HCT116 (cell line): ENCODE measurements at regions not wholly inside any gene's neighbourhood (a gene's known extent, or its start where the extent isn't known, plus 50 kb on each side); places are given as distances from the start of the nearest gene placed in this dataset.
A peak's percentile ranks its signal among the peaks of the same experiment; 100 is the strongest.
"Not testable (repeated sequence)": the region's sequence is repeated elsewhere in the genome, so short reads cannot be mapped to it uniquely, and the experiment has no call there.

ENCODE experiments used
- ATAC-seq: fragments of 200-7000 bp; cut with Tn5 transposase; 2 replicates; pipeline ENCODE4 v1.9.1; 2020; ENCODE audit warnings: mild to moderate bottlenecking, moderate library complexity
- BruUV-seq: library from RNA; stranded (reverse); fragments of 400-500 nt; replicated peaks from 2 replicates; lab custom pipeline; 2021; lab: Mats Ljungman, UMichigan
- CTCF ChIA-PET: fragments of 300-600 bp; sonication (Branson Sonifier 250); formaldehyde crosslinking; loops from one replicate; lab custom pipeline; 2021; ENCODE audit warnings: antibody characterized with exemption; lab: Charles Lee
- POLR2A ChIA-PET: fragments of 300-600, 350-600 bp; sonication (Branson Sonifier 250); formaldehyde crosslinking; loops from one replicate; lab custom pipeline; 2021; ENCODE audit warnings: antibody characterized with exemption; lab: Charles Lee
- RAD21 ChIA-PET, 2 experiments: fragments of 300-600 bp; sonication (Branson Sonifier 250); formaldehyde crosslinking; loops; one replicate each; lab custom pipeline; 2023; ENCODE audit warnings: low total read pairs in 2 of 2; ENCODE audit not compliant: uncharacterized antibody in 2 of 2, unreplicated experiment in 2 of 2, low non-redundant PET in 1 of 2; lab: Charles Lee
- DNase-seq: peaks from one replicate; pipeline ENCODE4 v3.0.0-alpha.2; 2010; ENCODE audit warnings: low read depth, low spot score
- H2AFZ ChIP-seq: fragments of 200-600 bp; shearing (Covaris generic), sonication (generic); 2 replicates; pipeline ENCODE4 v1.6.1; 2017; ENCODE audit warnings: low read depth, mixed run types, mixed read lengths, antibody characterized with exemption, low read length; ENCODE audit not compliant: poor library complexity, severe bottlenecking
- H3K27ac ChIP-seq: 2 replicates; pipeline ENCODE4 v1.5.1; 2012; ENCODE audit warnings: low read depth, low read length
- H3K27me3 ChIP-seq: fragments of 200-600 bp; sonication (generic); 2 replicates; pipeline ENCODE4 v1.6.1; 2016; ENCODE audit warnings: mixed run types, low read length, mixed read lengths; ENCODE audit not compliant: insufficient read depth
- H3K36me3 ChIP-seq, 2 experiments: fragments of 200-500 bp in 1 of 2; fragments of 200-600 bp in 1 of 2; sonication (Bioruptor generic) in 1 of 2; sonication (generic) in 1 of 2; 2 replicates each; pipeline versions ENCODE4 v1.5.1 to v1.6.1; 2014 to 2016; ENCODE audit warnings: low read length in 2 of 2, inconsistent platforms in 1 of 2, mixed read lengths in 1 of 2, mixed run types in 1 of 2; ENCODE audit not compliant: insufficient read depth in 2 of 2, control insufficient read depth in 1 of 2
- H3K4me1 ChIP-seq, 2 experiments: fragments of 200-600 bp in 1 of 2; sonication (generic) in 1 of 2; 2 replicates each; pipeline versions ENCODE4 v1.5.1 to v1.6.1; 2012 to 2017; ENCODE audit warnings: low read length in 2 of 2, inconsistent platforms in 1 of 2, mild to moderate bottlenecking in 1 of 2, mixed read lengths in 1 of 2, mixed run types in 1 of 2, moderate library complexity in 1 of 2; ENCODE audit not compliant: insufficient read depth in 2 of 2, control insufficient read depth in 1 of 2
- H3K4me2 ChIP-seq: fragments of 200-600 bp; sonication (generic); 2 replicates; pipeline ENCODE4 v1.6.1; 2017; ENCODE audit warnings: mixed run types, low read length, mixed read lengths
- H3K4me3 ChIP-seq, 2 experiments: fragments of 200-600 bp in 1 of 2; sonication (generic) in 1 of 2; replicated peaks in 1 of 2; 2 replicates each; pipeline ENCODE4 v1.5.1; 2011 to 2016; ENCODE audit warnings: low read length in 2 of 2, control low read depth in 1 of 2, low read depth in 1 of 2, mild to moderate bottlenecking in 1 of 2, mixed read lengths in 1 of 2, mixed run types in 1 of 2
- H3K79me2 ChIP-seq: fragments of 200-600 bp; sonication (generic); 2 replicates; pipeline ENCODE4 v1.6.1; 2017; ENCODE audit warnings: mild to moderate bottlenecking, mixed run types, low read length, moderate library complexity, mixed read lengths; ENCODE audit not compliant: insufficient read depth
- H3K9ac ChIP-seq: fragments of 200-600 bp; sonication (generic); 2 replicates; pipeline ENCODE4 v1.6.1; 2016; ENCODE audit warnings: low read length, mixed read lengths
- H3K9me2 ChIP-seq: fragments of 200-600 bp; sonication (generic), shearing (Covaris generic); 2 replicates; pipeline ENCODE4 v1.6.1; 2017; ENCODE audit warnings: mixed run types, mild to moderate bottlenecking, moderate library complexity; ENCODE audit not compliant: insufficient read depth
- H3K9me3 ChIP-seq, 2 experiments: fragments of 200-500 bp in 1 of 2; fragments of 200-600 bp in 1 of 2; sonication (Bioruptor generic) in 1 of 2; sonication (generic) in 1 of 2; 2 replicates each; pipeline ENCODE4 v1.6.1; 2014 to 2017; ENCODE audit warnings: low read length in 2 of 2, mixed read lengths in 2 of 2, inconsistent platforms in 1 of 2, low read depth in 1 of 2, mild to moderate bottlenecking in 1 of 2, mixed run types in 1 of 2, moderate library complexity in 1 of 2; ENCODE audit not compliant: control insufficient read depth in 1 of 2, insufficient read depth in 1 of 2
- H4K20me1 ChIP-seq: fragments of 200-600 bp; sonication (generic), shearing (Covaris generic); 2 replicates; pipeline ENCODE4 v1.6.1; 2017; ENCODE audit warnings: mixed run types, mild to moderate bottlenecking, moderate library complexity; ENCODE audit not compliant: insufficient read depth
- CEBPB ChIP-seq: IDR thresholded peaks from 2 replicates; pipeline ENCODE4 v1.6.1; 2012; ENCODE audit warnings: low read depth
- ELF1 ChIP-seq: IDR thresholded peaks from 2 replicates; pipeline ENCODE4 v1.6.1; 2012; ENCODE audit warnings: low read depth, borderline replicate concordance
- EZH2 ChIP-seq: fragments of 200-600 bp; sonication (generic); IDR thresholded peaks from 2 replicates; pipeline ENCODE4 v1.6.1; 2017; ENCODE audit warnings: antibody characterized with exemption, mixed run types
- EZH2phosphoT487 ChIP-seq: fragments of 200-600 bp; IDR thresholded peaks from 2 replicates; pipeline ENCODE4 v1.6.1; 2018; ENCODE audit warnings: antibody characterized with exemption, borderline replicate concordance
- POLR2A ChIP-seq: IDR thresholded peaks from 2 replicates; pipeline ENCODE4 v1.7.0; 2011; ENCODE audit warnings: borderline replicate concordance; ENCODE audit not compliant: insufficient read depth, insufficient read length; ENCODE audit errors: extremely low read depth
- RAD21 ChIP-seq: IDR thresholded peaks from 2 replicates; pipeline ENCODE4 v1.6.1; 2012; ENCODE audit warnings: low read depth, mild to moderate bottlenecking
- ZNF274 ChIP-seq: fragments of 200-500 bp; sonication (Bioruptor generic); IDR thresholded peaks from 2 replicates; pipeline ENCODE4 v1.6.1; 2014; ENCODE audit warnings: mild to moderate bottlenecking, low read depth, low read length, inconsistent platforms
- intact Hi-C: fragments of 100-400 bp; cut with micrococcal nuclease; formaldehyde crosslinking; loops from 2 replicates; pipeline ENCODE4 v1.10.0; 2022
- TF ChIP-seq, protein P1 (sequence below), 3 experiments: fragments of 200-600 bp in 1 of 3; sonication (generic) in 1 of 3; IDR thresholded peaks in 2 of 3; conservative IDR thresholded peaks in 1 of 3; 2 replicates each; pipeline ENCODE4 v1.5.1; 2012 to 2017; ENCODE audit warnings: low read depth in 2 of 3, low read length in 2 of 3, antibody characterized with exemption in 1 of 3, borderline replicate concordance in 1 of 3, control low read depth in 1 of 3, mild to moderate bottlenecking in 1 of 3, mixed read lengths in 1 of 3, mixed run types in 1 of 3, moderate library complexity in 1 of 3; ENCODE audit not compliant: insufficient read depth in 1 of 3
- TF ChIP-seq, protein P2 (sequence below): IDR thresholded peaks from 2 replicates; pipeline ENCODE4 v1.6.1; 2012; ENCODE audit warnings: low read depth

DNA sequence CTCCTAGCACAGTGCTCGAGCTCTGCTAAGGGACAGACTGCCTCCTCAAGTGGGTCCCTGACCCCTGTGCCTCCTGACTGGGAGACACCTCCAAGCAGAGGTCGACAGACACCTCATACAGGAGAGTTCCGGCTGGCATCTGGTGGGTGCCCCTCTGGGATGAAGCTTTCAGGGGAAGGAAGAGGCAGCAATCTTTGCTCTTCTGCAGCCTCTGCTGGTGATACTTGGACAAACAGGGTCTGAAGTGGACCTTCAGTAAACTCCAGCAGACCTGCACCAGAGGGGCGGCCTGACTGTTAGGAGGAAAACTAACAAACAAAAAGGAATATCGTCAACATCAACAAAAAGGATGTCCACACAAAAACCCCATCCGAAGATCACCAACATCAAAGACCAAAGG, 60.6 kb upstream of the DCN start:
- H3K9ac ChIP-seq, H3K79me2 ChIP-seq, H3K9me3 ChIP-seq, BruUV-seq, H2AFZ ChIP-seq, DNase-seq, H3K27me3 ChIP-seq, H3K4me2 ChIP-seq, RAD21 ChIA-PET, H4K20me1 ChIP-seq, H3K4me1 ChIP-seq, H3K4me3 ChIP-seq, H3K36me3 ChIP-seq, intact Hi-C loops, H3K27ac ChIP-seq, POLR2A ChIA-PET, H3K9me2 ChIP-seq, CTCF ChIA-PET: not testable (repeated sequence)
- peak; percentile 35; the same call in 1 of the 2 replicates for TF ChIP-seq RAD21
- TF ChIP-seq, protein P1, sequence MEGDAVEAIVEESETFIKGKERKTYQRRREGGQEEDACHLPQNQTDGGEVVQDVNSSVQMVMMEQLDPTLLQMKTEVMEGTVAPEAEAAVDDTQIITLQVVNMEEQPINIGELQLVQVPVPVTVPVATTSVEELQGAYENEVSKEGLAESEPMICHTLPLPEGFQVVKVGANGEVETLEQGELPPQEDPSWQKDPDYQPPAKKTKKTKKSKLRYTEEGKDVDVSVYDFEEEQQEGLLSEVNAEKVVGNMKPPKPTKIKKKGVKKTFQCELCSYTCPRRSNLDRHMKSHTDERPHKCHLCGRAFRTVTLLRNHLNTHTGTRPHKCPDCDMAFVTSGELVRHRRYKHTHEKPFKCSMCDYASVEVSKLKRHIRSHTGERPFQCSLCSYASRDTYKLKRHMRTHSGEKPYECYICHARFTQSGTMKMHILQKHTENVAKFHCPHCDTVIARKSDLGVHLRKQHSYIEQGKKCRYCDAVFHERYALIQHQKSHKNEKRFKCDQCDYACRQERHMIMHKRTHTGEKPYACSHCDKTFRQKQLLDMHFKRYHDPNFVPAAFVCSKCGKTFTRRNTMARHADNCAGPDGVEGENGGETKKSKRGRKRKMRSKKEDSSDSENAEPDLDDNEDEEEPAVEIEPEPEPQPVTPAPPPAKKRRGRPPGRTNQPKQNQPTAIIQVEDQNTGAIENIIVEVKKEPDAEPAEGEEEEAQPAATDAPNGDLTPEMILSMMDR (IDR thresholded peaks at IDR 0.05 in 2 of 3, conservative IDR thresholded peaks at IDR 0.05 in 1 of 3; ENCODE audit: borderline replicate concordance in 1 of 3, insufficient read depth in 1 of 3, low read depth in 2 of 3, low read length in 2 of 3) = peak in 2 of 3 experiments; percentile 13 to 26; a peak in 1 of 6 replicates
- ATAC-seq = 0 out of 2 replicates have a peak, but pooled peaks have one; percentile 46

GRCh38 chr12:91241756-91242155, 59.1 kb upstream of the DCN start:
- TF ChIP-seq, protein P2, sequence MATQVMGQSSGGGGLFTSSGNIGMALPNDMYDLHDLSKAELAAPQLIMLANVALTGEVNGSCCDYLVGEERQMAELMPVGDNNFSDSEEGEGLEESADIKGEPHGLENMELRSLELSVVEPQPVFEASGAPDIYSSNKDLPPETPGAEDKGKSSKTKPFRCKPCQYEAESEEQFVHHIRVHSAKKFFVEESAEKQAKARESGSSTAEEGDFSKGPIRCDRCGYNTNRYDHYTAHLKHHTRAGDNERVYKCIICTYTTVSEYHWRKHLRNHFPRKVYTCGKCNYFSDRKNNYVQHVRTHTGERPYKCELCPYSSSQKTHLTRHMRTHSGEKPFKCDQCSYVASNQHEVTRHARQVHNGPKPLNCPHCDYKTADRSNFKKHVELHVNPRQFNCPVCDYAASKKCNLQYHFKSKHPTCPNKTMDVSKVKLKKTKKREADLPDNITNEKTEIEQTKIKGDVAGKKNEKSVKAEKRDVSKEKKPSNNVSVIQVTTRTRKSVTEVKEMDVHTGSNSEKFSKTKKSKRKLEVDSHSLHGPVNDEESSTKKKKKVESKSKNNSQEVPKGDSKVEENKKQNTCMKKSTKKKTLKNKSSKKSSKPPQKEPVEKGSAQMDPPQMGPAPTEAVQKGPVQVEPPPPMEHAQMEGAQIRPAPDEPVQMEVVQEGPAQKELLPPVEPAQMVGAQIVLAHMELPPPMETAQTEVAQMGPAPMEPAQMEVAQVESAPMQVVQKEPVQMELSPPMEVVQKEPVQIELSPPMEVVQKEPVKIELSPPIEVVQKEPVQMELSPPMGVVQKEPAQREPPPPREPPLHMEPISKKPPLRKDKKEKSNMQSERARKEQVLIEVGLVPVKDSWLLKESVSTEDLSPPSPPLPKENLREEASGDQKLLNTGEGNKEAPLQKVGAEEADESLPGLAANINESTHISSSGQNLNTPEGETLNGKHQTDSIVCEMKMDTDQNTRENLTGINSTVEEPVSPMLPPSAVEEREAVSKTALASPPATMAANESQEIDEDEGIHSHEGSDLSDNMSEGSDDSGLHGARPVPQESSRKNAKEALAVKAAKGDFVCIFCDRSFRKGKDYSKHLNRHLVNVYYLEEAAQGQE = no peak
- TF ChIP-seq EZH2phosphoT487 (no peak), EZH2 (no peak), ZNF274 (no peak), CEBPB (no peak), RAD21 (no peak), POLR2A (no peak), ELF1 (no peak)
- TF ChIP-seq, protein P1 (IDR thresholded peaks at IDR 0.05 in 2 of 3, conservative IDR thresholded peaks at IDR 0.05 in 1 of 3; ENCODE audit: borderline replicate concordance in 1 of 3, insufficient read depth in 1 of 3, low read depth in 2 of 3, low read length in 2 of 3) = no peak
- Histone ChIP-seq H3K27me3 (no peaks in the 10 kb centered on the region), H3K4me2 (no peak overlapping the region), H3K79me2 (no peaks in the 10 kb centered on the region), H3K27ac (no peak overlapping the region), H3K36me3 (no peaks in the 10 kb centered on the region), H3K9ac (no peak overlapping the region), H3K4me3 (no peak overlapping the region), H3K4me1 (no peaks in the 10 kb centered on the region), H3K9me2 (no peaks in the 10 kb centered on the region), H4K20me1 (no peaks in the 10 kb centered on the region), H3K9me3 (no peaks in the 10 kb centered on the region), H2AFZ (no peak overlapping the region)
- BruUV-seq = no TSS peak
- no peak for ATAC-seq
- DNase-seq = no peak
- RAD21 ChIA-PET = no interaction called here
- POLR2A ChIA-PET = no interaction called here
- intact Hi-C loops = no loop called here
- CTCF ChIA-PET = no interaction called here
